NCI-H2227 (cell line): ENCODE measurements at regions not wholly inside any gene's neighbourhood (a gene's known extent, or its start where the extent isn't known, plus 50 kb on each side); places are given as distances from the start of the nearest gene placed in this dataset.

Experiments
- DNase-seq: peaks from one replicate; lab custom pipeline; 2025; ENCODE audit not compliant: unreplicated experiment; lab: John Stamatoyannopoulos, UW

- DNase-seq = no peak
Measured at GRCh38 chr1:98427664-98428063, 233.9 kb upstream of the SNX7 start.

GRCh38 chr1:98426092-98426491, 235.4 kb upstream of the SNX7 start:
- no peak for DNase-seq

GRCh38 chr1:98422816-98423215, 238.7 kb upstream of the SNX7 start:
- no peak for DNase-seq

GRCh38 chr1:98421085-98421435, 240.5 kb upstream of the SNX7 start:
- no peak for DNase-seq

- no peak for DNase-seq
Measured at GRCh38 chr1:98420376-98421084, 241.0 kb upstream of the SNX7 start.

- no peak for DNase-seq
Measured at GRCh38 chr1:98417820-98418219, 243.7 kb upstream of the SNX7 start.

- peak; percentile 55 for DNase-seq
Measured at GRCh38 chr1:98410082-98410481, 251.4 kb upstream of the SNX7 start.

GRCh38 chr1:98406352-98407088, 255.0 kb upstream of the SNX7 start:
- no peak for DNase-seq

- no peak for DNase-seq
Measured at GRCh38 chr1:98405581-98406074, 255.9 kb upstream of the SNX7 start.

- DNase-seq = no peak
Measured at GRCh38 chr1:98404866-98405265, 256.7 kb upstream of the SNX7 start.

- no peak for DNase-seq
Measured at GRCh38 chr1:98403963-98404480, 257.5 kb upstream of the SNX7 start.

- no peak for DNase-seq
Measured at GRCh38 chr1:98402860-98403259, 258.7 kb upstream of the SNX7 start.

- no peak for DNase-seq
Measured at GRCh38 chr1:98400446-98400845, 261.1 kb upstream of the SNX7 start.

GRCh38 chr1:98399218-98399617, 262.3 kb upstream of the SNX7 start:
- no peak for DNase-seq

GRCh38 chr1:98398649-98399048, 262.9 kb upstream of the SNX7 start:
- no peak for DNase-seq

- DNase-seq = peak; percentile 7
Measured at GRCh38 chr1:98398092-98398491, 263.4 kb upstream of the SNX7 start.

- DNase-seq = no peak
Measured at GRCh38 chr1:98393719-98394118, 267.8 kb upstream of the SNX7 start.

- no peak for DNase-seq
Measured at GRCh38 chr1:98391175-98391574, 270.3 kb upstream of the SNX7 start.

- no peak for DNase-seq
Measured at GRCh38 chr1:98389809-98390208, 271.7 kb upstream of the SNX7 start.

GRCh38 chr1:98388441-98388840, 273.1 kb upstream of the SNX7 start:
- DNase-seq = no peak

GRCh38 chr1:98387701-98388100, 273.8 kb upstream of the SNX7 start:
- no peak for DNase-seq

GRCh38 chr1:98386675-98387440, 274.7 kb upstream of the SNX7 start:
- no peak for DNase-seq
